ENCODE measurements at regions not wholly inside any gene's neighbourhood (a gene's known extent, or its start where the extent isn't known, plus 50 kb on each side); places are given as distances from the start of the nearest gene placed in this dataset.

DNA sequence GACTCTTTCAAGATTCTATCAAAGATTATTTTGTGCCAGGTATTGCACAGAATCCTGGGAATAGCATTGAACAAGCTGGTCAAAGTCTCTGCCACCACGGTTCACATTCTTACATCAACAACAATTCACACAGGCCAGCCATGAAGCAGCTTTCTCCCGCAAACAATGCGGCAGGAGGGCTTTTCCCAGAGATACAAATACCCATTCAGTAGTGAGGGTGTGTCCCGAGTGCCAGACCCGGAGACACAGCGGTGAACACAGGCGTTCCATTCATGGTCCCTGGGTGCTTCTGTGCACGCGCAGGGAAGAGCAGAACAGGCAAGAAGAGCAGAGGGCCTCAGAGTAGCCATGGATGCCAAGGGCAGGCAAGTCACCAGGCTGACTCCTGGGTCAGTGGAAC is 83.3 kb upstream of the PDE10A start:
- WGBS, 2 donors = 79 to 83% methylated on average over 9 of the region's 9 CpGs
- intact Hi-C loops (cut with DNase I; ENCODE audit: low total_unique reads) = no loop called here
- TF ChIP-seq POLR2A (IDR thresholded peaks at IDR 0.05) = no peak
- TF ChIP-seq, protein P1, sequence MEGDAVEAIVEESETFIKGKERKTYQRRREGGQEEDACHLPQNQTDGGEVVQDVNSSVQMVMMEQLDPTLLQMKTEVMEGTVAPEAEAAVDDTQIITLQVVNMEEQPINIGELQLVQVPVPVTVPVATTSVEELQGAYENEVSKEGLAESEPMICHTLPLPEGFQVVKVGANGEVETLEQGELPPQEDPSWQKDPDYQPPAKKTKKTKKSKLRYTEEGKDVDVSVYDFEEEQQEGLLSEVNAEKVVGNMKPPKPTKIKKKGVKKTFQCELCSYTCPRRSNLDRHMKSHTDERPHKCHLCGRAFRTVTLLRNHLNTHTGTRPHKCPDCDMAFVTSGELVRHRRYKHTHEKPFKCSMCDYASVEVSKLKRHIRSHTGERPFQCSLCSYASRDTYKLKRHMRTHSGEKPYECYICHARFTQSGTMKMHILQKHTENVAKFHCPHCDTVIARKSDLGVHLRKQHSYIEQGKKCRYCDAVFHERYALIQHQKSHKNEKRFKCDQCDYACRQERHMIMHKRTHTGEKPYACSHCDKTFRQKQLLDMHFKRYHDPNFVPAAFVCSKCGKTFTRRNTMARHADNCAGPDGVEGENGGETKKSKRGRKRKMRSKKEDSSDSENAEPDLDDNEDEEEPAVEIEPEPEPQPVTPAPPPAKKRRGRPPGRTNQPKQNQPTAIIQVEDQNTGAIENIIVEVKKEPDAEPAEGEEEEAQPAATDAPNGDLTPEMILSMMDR (IDR thresholded peaks at IDR 0.05) = no peak
- no peak overlapping the region for H3K4me3 ChIP-seq (ENCODE audit: low read depth, poor library complexity, severe bottlenecking)
- DNase-seq (ENCODE audit: low spot score in 2 of 2) = no peak

DNA sequence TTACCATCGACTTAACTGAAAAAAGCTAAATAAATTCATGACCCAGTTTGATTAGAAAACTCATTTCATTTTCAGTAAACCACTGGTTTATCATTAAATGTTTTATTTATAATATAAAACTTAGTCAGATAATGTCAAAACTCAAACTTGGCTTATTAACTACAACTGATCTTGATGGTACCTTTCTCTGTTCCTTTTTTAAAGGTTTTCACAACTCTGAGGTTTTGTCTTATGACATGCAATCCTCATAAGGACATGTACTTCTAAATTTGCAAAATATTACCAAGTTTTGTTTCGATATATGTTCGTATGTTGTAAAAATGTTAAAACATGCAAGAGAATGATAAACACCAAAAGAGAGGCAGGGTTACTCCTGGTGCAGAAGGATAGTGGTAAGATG is 82.5 kb upstream of the PDE10A start:
- no peak for DNase-seq (ENCODE audit: low spot score in 2 of 2)
- H3K4me3 ChIP-seq (ENCODE audit: low read depth, poor library complexity, severe bottlenecking) = no peak overlapping the region
- WGBS, 2 donors = 90 to 91% methylated on average over 3 of the region's 3 CpGs
- intact Hi-C loops (cut with DNase I; ENCODE audit: low total_unique reads) = no loop called here
- TF ChIP-seq, protein P1 (IDR thresholded peaks at IDR 0.05) = no peak
- TF ChIP-seq POLR2A (IDR thresholded peaks at IDR 0.05) = no peak

DNA sequence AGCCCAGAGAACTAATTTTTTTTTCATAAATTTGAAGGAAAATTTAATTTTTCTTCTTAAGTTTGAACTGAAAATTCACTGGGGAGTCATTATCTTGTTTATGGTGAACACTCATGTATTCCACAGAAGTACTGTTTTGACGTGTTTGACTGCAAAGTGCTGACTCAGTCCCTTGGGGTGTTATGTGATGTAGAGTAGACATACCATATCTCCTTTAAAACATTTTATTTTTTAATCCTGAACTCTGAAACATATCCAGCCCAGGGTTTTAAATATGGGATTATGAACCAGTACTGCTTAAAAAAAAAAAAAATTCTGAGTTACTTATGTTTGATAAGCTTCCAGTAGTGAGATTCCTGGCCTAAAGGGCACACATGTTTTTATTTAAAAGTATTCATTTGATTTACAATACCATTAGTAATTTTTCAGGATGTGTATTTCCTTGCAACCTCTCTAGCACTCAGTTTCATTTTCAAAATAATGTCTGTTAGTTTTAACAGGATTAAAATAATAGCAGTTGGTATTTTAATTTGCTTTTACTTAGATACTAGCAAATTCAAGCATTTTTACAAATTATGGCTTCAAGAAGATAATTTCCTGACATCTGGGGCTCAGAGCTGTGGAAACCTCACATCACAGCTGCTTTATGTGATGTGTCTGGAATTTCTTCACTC is 81.7 kb upstream of the PDE10A start:
- intact Hi-C loops (cut with DNase I; ENCODE audit: low total_unique reads) = no loop called here
- 26 to 41% methylated on average over 1 of the region's 1 CpG for WGBS, 2 donors
- no peak overlapping the region for H3K4me3 ChIP-seq (ENCODE audit: low read depth, poor library complexity, severe bottlenecking)
- TF ChIP-seq POLR2A (IDR thresholded peaks at IDR 0.05) = no peak
- TF ChIP-seq, protein P1 (IDR thresholded peaks at IDR 0.05) = no peak
- no peak for DNase-seq (ENCODE audit: low spot score in 2 of 2)

DNA sequence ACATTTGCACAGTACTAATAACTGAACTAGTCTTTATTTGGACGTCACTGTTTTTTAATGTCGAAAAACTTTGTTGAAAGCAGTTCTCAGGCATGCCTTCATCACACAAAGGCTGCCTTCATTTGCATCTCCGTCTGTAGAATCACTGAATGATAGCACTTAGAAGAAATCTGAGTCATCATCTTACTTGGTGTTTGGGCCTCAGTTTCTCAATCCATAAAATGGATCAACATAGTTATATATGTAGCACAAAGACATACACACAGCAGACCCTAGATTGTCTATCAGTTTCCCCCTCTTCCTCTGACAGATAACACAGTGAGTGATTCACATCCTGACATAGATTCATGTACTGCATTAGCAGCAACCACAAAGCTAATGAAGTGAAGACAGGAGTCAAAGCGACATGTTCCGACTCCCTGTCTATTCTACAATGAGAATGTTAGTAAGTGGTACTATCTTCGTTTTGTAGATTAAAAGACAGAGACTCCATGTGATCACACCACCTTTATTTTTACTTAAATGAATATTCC is 80.4 kb upstream of the PDE10A start:
- no peak overlapping the region for H3K4me3 ChIP-seq (ENCODE audit: low read depth, poor library complexity, severe bottlenecking)
- TF ChIP-seq POLR2A (IDR thresholded peaks at IDR 0.05) = no peak
- TF ChIP-seq, protein P1 (IDR thresholded peaks at IDR 0.05) = no peak
- DNase-seq (ENCODE audit: low spot score in 2 of 2) = no peak
- 81 to 88% methylated on average over 6 of the region's 6 CpGs for WGBS, 2 donors
- intact Hi-C loops (cut with DNase I; ENCODE audit: low total_unique reads) = no loop called here

DNA sequence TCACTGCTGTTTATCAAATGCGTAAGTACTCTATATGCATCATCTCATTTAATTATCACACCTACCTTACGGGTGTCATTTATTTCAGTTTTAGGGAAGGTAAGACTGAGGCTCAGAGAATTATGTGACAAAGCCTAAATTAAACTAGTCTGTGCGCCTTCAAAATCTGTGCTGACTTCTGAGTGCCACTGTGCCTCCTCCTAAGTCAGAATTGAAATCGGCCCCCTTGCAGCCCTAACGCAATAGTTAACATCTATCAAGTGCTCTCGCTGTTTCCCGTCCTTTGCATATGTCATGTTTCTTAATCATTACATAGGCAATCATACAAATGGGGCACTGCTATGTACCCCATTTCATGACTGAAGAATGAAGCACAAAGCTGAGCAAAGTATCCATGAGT is 79.0 kb upstream of the PDE10A start:
- no peak overlapping the region for H3K4me3 ChIP-seq (ENCODE audit: low read depth, poor library complexity, severe bottlenecking)
- intact Hi-C loops (cut with DNase I; ENCODE audit: low total_unique reads) = no loop called here
- DNase-seq (ENCODE audit: low spot score in 2 of 2) = no peak
- TF ChIP-seq, protein P1 (IDR thresholded peaks at IDR 0.05) = no peak
- no peak for TF ChIP-seq POLR2A (IDR thresholded peaks at IDR 0.05)
- 91 to 93% methylated on average over 7 of the region's 7 CpGs for WGBS, 2 donors

DNA sequence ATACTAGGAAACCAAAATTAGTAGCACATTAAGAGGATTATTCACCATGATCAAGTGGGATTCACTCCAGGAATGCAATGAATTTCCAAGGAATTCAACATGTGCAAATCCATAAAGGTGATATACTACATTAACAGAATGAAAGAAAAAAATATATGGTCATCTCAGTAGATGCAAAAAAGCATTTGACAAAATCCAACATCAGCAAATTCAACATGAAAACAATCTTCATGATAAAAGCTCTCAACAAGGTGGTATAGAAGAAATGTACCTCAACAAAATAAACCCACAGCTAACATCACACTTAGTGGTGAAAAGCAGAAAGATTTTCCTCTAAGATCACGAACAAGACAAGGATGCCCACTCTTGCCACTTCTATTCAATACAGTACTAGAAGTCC is 74.4 kb upstream of the PDE10A start:
- no peak overlapping the region for H3K4me3 ChIP-seq (ENCODE audit: low read depth, poor library complexity, severe bottlenecking)
- WGBS, 2 donors = 87 to 92% methylated on average over 1 of the region's 1 CpG
- intact Hi-C loops (cut with DNase I; ENCODE audit: low total_unique reads) = no loop called here
- no peak for TF ChIP-seq POLR2A (IDR thresholded peaks at IDR 0.05)
- TF ChIP-seq, protein P1 (IDR thresholded peaks at IDR 0.05) = no peak
- DNase-seq (ENCODE audit: low spot score in 2 of 2) = no peak

All from lower leg skin (tissue), 4 donors.